GM12864 (cell line): ENCODE measurements at regions not wholly inside any gene's neighbourhood (a gene's known extent, or its start where the extent isn't known, plus 50 kb on each side); places are given as distances from the start of the nearest gene placed in this dataset.

Experiments used
- DNase-seq: peaks from one replicate; pipeline ENCODE4 v3.0.0-alpha.2; 2011; ENCODE audit warnings: low read depth
- H3K4me3 ChIP-seq: 2 replicates; pipeline ENCODE4 v1.5.1; 2011; ENCODE audit warnings: mild to moderate bottlenecking, low read depth, low read length, control low read depth
- TF ChIP-seq, protein P1 (sequence below): IDR thresholded peaks from 2 replicates; pipeline ENCODE4 v1.5.1; 2011; ENCODE audit warnings: low read depth, mild to moderate bottlenecking, moderate library complexity, low read length, control low read depth, inconsistent platforms; ENCODE audit errors: missing control alignments

DNA sequence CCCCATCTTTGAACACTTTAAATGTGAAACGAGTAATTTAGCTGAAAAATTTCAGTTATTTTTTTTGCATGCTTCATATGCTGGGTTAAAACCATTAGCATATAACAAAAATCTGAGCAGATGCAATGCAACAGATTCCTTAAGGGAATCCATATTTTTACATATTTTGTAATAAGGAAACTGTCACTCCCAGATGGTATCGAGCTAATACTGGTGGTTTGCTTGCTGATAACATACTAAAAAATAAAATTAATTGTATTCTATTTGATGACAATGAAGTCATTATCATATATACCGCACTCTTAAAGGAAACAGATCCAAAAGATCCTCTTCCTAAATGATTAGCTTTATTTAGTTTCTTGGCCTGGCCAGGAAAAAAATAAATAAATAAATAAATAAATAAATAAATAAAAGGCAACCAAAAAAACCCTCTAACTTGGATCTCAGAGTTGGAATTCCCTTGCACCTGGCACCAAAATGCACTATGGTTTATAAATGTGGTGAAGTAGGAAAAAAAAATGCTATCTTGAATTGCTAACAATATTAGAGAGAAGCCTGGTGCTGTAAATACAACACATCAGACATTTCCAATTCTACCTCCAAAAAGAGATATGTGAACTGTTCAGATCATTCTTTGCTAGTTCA, 503.2 kb upstream of the ARRDC4 start:
- no peak for DNase-seq
- TF ChIP-seq, protein P1, sequence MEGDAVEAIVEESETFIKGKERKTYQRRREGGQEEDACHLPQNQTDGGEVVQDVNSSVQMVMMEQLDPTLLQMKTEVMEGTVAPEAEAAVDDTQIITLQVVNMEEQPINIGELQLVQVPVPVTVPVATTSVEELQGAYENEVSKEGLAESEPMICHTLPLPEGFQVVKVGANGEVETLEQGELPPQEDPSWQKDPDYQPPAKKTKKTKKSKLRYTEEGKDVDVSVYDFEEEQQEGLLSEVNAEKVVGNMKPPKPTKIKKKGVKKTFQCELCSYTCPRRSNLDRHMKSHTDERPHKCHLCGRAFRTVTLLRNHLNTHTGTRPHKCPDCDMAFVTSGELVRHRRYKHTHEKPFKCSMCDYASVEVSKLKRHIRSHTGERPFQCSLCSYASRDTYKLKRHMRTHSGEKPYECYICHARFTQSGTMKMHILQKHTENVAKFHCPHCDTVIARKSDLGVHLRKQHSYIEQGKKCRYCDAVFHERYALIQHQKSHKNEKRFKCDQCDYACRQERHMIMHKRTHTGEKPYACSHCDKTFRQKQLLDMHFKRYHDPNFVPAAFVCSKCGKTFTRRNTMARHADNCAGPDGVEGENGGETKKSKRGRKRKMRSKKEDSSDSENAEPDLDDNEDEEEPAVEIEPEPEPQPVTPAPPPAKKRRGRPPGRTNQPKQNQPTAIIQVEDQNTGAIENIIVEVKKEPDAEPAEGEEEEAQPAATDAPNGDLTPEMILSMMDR = no peak
- H3K4me3 ChIP-seq = no peak overlapping the region

DNA sequence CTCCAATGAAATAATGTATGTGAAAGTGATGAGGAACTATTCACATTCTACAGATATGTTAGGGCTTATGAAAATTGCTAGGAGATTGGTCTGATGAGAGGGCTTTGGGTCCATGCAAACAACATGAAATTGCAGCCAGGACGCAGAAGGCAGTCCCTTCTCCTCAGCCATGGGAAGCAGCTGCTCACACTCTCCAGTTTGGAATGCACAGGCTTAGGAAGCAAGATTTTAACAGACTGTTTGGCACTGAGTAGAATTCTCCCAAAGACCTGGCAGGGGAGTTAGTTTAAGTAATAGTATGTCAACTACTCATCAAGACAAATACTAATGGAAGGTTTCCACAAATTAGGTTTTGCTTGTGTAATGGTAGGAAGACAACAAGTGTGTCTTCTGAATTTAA, 500.7 kb upstream of the ARRDC4 start:
- H3K4me3 ChIP-seq = no peak overlapping the region
- DNase-seq = no peak
- TF ChIP-seq, protein P1 = no peak

DNA sequence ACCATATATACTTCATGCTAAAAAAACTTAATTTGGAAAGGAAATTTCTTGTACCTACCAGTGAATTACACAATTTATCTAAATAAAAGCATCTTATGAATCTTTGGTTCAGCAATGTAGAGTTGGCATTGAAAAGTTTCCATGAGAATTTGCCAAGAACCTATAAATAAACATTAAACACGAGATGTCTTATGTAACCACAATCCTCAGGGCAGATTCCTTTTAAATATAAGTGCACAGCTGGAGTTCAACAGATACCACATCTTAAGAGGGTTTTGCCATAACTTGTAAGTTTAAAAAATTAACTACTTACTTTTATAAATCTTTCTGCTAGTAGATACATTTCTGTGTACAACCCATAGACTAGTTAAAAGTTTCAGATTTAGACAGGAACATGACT, 499.3 kb upstream of the ARRDC4 start:
- no peak for DNase-seq
- TF ChIP-seq, protein P1 = no peak
- H3K4me3 ChIP-seq = no peak overlapping the region

DNA sequence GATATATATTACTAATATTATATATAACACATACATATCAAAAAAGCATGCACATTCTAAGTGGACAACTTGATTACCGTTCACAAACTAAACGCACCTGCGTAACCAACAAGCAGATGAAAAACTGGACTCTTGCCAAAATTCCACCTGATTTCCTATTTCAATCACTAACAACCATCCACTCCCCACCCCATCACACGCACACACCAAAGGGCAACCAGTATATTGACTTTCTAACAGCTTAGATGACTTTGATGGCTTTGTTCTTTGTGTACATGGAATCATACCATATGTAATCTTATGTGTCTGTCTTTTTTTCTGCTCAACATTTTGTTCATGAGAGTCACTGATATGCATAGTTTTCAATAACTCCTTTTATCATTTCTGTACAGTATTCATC, 496.8 kb upstream of the ARRDC4 start:
- TF ChIP-seq, protein P1 = no peak
- no peak for DNase-seq
- H3K4me3 ChIP-seq = no peak overlapping the region

DNA sequence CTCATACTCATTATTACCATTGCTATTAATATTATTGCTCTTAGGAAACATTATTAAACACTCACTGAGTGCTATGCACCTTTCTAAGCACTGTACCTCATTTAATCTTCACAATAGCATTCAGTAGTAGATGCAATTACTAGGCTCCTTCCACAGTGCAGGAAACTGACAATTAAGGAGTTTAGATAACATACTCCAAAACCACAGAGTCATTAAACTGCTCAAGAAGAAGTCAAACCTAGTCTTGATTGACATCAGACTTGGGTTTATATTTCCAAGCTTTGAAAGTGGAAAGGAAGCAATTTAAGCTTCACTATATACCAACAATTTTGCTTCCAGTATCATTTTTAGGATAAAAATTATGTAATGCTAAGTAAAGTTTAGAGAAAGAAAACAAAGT, 490.1 kb upstream of the ARRDC4 start:
- H3K4me3 ChIP-seq = no peak overlapping the region
- TF ChIP-seq, protein P1 = no peak
- DNase-seq = no peak

DNA sequence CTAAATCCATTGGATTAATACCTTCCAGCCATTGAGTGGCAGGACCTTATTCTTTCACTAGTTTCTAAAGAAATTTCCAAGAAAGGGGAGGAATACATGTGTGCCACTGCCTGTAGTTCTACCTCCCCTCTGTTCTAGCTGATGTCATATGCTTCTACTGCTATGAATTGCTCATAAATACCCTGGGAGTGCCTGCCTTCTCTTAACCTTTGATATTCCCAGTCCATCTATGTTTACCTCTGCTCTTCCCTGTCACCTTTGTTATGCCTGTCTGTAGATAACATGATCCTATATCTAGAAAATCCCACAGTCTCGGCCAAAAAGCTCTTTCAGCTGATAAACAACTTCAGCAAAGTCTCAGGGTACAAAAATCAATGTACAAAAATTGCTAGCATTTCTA, 486.9 kb upstream of the ARRDC4 start:
- H3K4me3 ChIP-seq = no peak overlapping the region
- DNase-seq = no peak

DNA sequence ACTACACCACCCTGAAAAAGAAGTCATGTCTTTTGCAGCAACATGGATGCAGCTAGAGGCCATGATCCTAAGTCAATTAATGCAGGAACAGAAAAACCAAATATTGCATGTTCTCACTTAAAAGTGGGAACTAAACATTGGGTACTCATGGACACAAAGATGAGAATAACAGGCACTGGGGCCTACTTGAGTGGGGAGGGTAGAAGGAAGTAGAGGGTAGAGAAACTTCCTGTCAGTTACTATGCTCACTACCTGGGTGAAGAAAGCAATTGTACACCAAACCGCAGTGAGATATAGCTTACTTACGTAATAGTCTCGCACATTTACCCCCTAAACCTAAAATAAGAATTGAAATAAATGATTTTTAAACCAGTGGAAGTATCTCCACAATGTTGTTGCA, 480.5 kb upstream of the ARRDC4 start:
- no peak for DNase-seq
- H3K4me3 ChIP-seq = no peak overlapping the region
- TF ChIP-seq, protein P1 = no peak

More for the DNA sequence above, 486.9 kb upstream of the ARRDC4 start:
- TF ChIP-seq, protein P1 = no peak
